K562 (cell line): ENCODE measurements at regions not wholly inside any gene's neighbourhood (a gene's known extent, or its start where the extent isn't known, plus 50 kb on each side); places are given as distances from the start of the nearest gene placed in this dataset.
A peak's percentile ranks its signal among the peaks of the same experiment; 100 is the strongest.

Source experiments
- ATAC-seq: fragments of 200-7000 bp; cut with Tn5 transposase; 3 replicates; pipeline ENCODE4 v1.9.1; 2020; ENCODE audit warnings: moderate library complexity
- BruUV-seq: library from RNA; stranded (reverse); fragments of 400-500 nt; replicated peaks from 2 replicates; lab custom pipeline; 2021; lab: Mats Ljungman, UMichigan
- CTCF ChIA-PET: fragments of 300-600 bp; formaldehyde crosslinking; extraction: SDS; loops from one replicate; lab custom pipeline; 2021; ENCODE audit warnings: low intra/inter-chr PET ratio; lab: Yijun Ruan, JAX
- POLR2A ChIA-PET: fragments of 300-600, 350-650 bp; sonication (Branson Sonifier 250); formaldehyde crosslinking; extraction: SDS; loops from one replicate; lab custom pipeline; 2021; ENCODE audit warnings: antibody characterized with exemption, inconsistent platforms; lab: Yijun Ruan, JAX
- DNase-seq, 4 experiments: peaks; one replicate each; pipeline versions ENCODE4 v3.0.0 to v3.0.0-alpha.2; 2011 to 2018; ENCODE audit warnings: low spot score in 3 of 4, mixed read lengths in 3 of 4; ENCODE audit errors: extremely low read depth in 1 of 4
- FAIRE-seq: peaks from 2 replicates; lab custom pipeline; 2011; peaks lifted over from hg19 to GRCh38; lab: Jason Lieb, UNC
- H2AFZ ChIP-seq: 2 replicates; pipeline ENCODE4 v1.6.0; 2011; ENCODE audit warnings: low read depth, low read length, control low read depth, inconsistent platforms
- H3K27ac ChIP-seq: fragments of 200-600 bp; 3 replicates; pipeline ENCODE4 v1.8.0; 2011; ENCODE audit warnings: low read depth, mild to moderate bottlenecking, control low read depth, inconsistent platforms, low read length, moderate library complexity, mixed read lengths; ENCODE audit errors: extremely low read depth
- H3K27me3 ChIP-seq, 2 experiments: fragments of 300-600 bp in 1 of 2; 2 replicates in 1 of 2; 3 replicates in 1 of 2; pipeline versions ENCODE4 v1.6.0 to v1.8.0; 2011; ENCODE audit warnings: inconsistent platforms in 2 of 2, low read length in 2 of 2, mild to moderate bottlenecking in 1 of 2, mixed read lengths in 1 of 2, moderate library complexity in 1 of 2; ENCODE audit not compliant: control insufficient read depth in 2 of 2, insufficient read depth in 2 of 2
- H3K36me3 ChIP-seq: fragments of 300-600 bp; 3 replicates; pipeline ENCODE4 v1.8.0; 2011; ENCODE audit warnings: mild to moderate bottlenecking, low read length, inconsistent platforms; ENCODE audit not compliant: control insufficient read depth, insufficient read depth
- H3K4me1 ChIP-seq, 2 experiments: fragments of 200-600 bp in 1 of 2; replicated peaks in 1 of 2; 2 replicates in 1 of 2; 3 replicates in 1 of 2; pipeline versions ENCODE4 v1.5.1 to v1.8.0; 2011; ENCODE audit warnings: inconsistent platforms in 2 of 2, low read length in 2 of 2, mild to moderate bottlenecking in 1 of 2, mixed read lengths in 1 of 2, moderate library complexity in 1 of 2; ENCODE audit not compliant: control insufficient read depth in 2 of 2, insufficient read depth in 2 of 2
- H3K4me2 ChIP-seq: 2 replicates; pipeline ENCODE4 v1.6.1; 2011; ENCODE audit warnings: low read length, control low read depth, inconsistent platforms, mixed read lengths; ENCODE audit not compliant: insufficient read depth
- H3K4me3 ChIP-seq: fragments of 200-600 bp; sonication (generic), shearing (Covaris generic); 2 replicates; pipeline ENCODE4 v1.5.1; 2016; ENCODE audit warnings: control low read depth, inconsistent platforms
- H3K79me2 ChIP-seq: fragments of 200-600 bp; 3 replicates; pipeline ENCODE4 v1.8.0; 2011; ENCODE audit warnings: low read length, inconsistent platforms; ENCODE audit not compliant: control insufficient read depth, insufficient read depth
- H3K9ac ChIP-seq, 2 experiments: 2 replicates each; pipeline versions ENCODE4 v1.6.0 to v1.6.1; 2011; ENCODE audit warnings: low read depth in 2 of 2, low read length in 2 of 2, control low read depth in 1 of 2, inconsistent platforms in 1 of 2, mild to moderate bottlenecking in 1 of 2, mixed read lengths in 1 of 2; ENCODE audit not compliant: insufficient read depth in 1 of 2
- H3K9me1 ChIP-seq: one replicate; pipeline ENCODE4 v1.6.0; 2011; ENCODE audit warnings: inconsistent platforms, mild to moderate bottlenecking, low read length, moderate library complexity; ENCODE audit not compliant: control insufficient read depth, insufficient read depth
- H3K9me3 ChIP-seq: replicated peaks from 2 replicates; pipeline ENCODE4 v1.5.1; 2011; ENCODE audit warnings: low read depth, low read length, inconsistent platforms; ENCODE audit not compliant: control insufficient read depth, insufficient read depth
- H4K20me1 ChIP-seq: replicated peaks from 2 replicates; pipeline ENCODE4 v1.6.1; 2011; ENCODE audit warnings: low read length, inconsistent platforms, mixed read lengths; ENCODE audit not compliant: control insufficient read depth, insufficient read depth
- BCOR ChIP-seq: fragments of 450-650 bp; IDR thresholded peaks from 2 replicates; pipeline ENCODE4 v1.6.1; 2016
- CCAR2 ChIP-seq: fragments of 200-400 bp; formaldehyde crosslinking; IDR thresholded peaks from 2 replicates; pipeline ENCODE4 v1.6.1; 2017; ENCODE audit warnings: mild to moderate bottlenecking, low read depth, low read length
- HLTF ChIP-seq: fragments of 450-650 bp; IDR thresholded peaks from 2 replicates; pipeline ENCODE4 v1.6.1; 2016
- MAFF ChIP-seq: IDR thresholded peaks from 2 replicates; pipeline ENCODE4 v1.6.1; 2012; ENCODE audit warnings: low read length, improper control_type of control experiment
- POLR2AphosphoS5 ChIP-seq: IDR thresholded peaks from 2 replicates; pipeline ENCODE4 v1.6.1; 2011; ENCODE audit warnings: mild to moderate bottlenecking, low read depth, low read length, moderate library complexity; ENCODE audit not compliant: control insufficient read depth, insufficient read depth
- POLR3A ChIP-seq: IDR thresholded peaks from 2 replicates; pipeline ENCODE4 v1.6.1; 2011; ENCODE audit warnings: borderline replicate concordance, mild to moderate bottlenecking, moderate library complexity; ENCODE audit not compliant: insufficient read length, insufficient read depth; ENCODE audit errors: extremely low read depth
- TGIF2 ChIP-seq: sonication (generic); formaldehyde crosslinking; IDR thresholded peaks from 2 replicates; pipeline ENCODE4 v1.8.1; 2022; ENCODE audit warnings: mild to moderate bottlenecking, missing genetic modification reagents, moderate library complexity
- ZNF263 ChIP-seq: sonication (generic); formaldehyde crosslinking; IDR thresholded peaks from 2 replicates; pipeline ENCODE4 v1.8.0; 2022; ENCODE audit warnings: mild to moderate bottlenecking, missing genetic modification reagents, borderline replicate concordance
- ZNF316 ChIP-seq: fragments of 450-650 bp; IDR thresholded peaks from 2 replicates; pipeline ENCODE4 v1.6.1; 2016
- WGBS: fragments of 100-300 bp; shearing (Covaris generic); methylation state at CpG from one replicate; pipeline ENCODE4 v1.1.6; 2016; ENCODE audit warnings: low coverage, mixed read lengths; ENCODE audit not compliant: insufficient coverage; ENCODE audit errors: missing lambda C conversion rate; 5-methylcytosine and 5-hydroxymethylcytosine counted together
- in situ Hi-C: fragments of 300-500 bp; cut with MboI; formaldehyde crosslinking; loops from 4 replicates; pipeline ENCODE4 v1.15.0; 2018; ENCODE audit warnings: inconsistent platforms, mixed read lengths
- intact Hi-C: fragments of 100-400 bp; cut with micrococcal nuclease; formaldehyde crosslinking; loops from 2 replicates; pipeline ENCODE4 v1.14.2; 2022
- TF ChIP-seq, protein P1 (sequence below): fragments of 450-650 bp; formaldehyde crosslinking; IDR thresholded peaks from 2 replicates; pipeline ENCODE4 v1.4.0; 2022; ENCODE audit warnings: mild to moderate bottlenecking, moderate library complexity
- TF ChIP-seq, protein P2 (sequence below): fragments of 250-450 bp; sonication (Bioruptor Pico); IDR thresholded peaks from 2 replicates; pipeline ENCODE4 v1.8.0; 2021; ENCODE audit warnings: moderate library complexity, mild to moderate bottlenecking, inconsistent platforms
- TF ChIP-seq, protein P3 (sequence below): fragments of 250-450 bp; sonication (Bioruptor Pico); IDR thresholded peaks from 2 replicates; pipeline ENCODE4 v1.4.0; 2020
- TF ChIP-seq, protein P4 (sequence below): fragments of 250-450 bp; sonication (Bioruptor Pico); IDR thresholded peaks from 2 replicates; pipeline ENCODE4 v1.4.0; 2020

DNA sequence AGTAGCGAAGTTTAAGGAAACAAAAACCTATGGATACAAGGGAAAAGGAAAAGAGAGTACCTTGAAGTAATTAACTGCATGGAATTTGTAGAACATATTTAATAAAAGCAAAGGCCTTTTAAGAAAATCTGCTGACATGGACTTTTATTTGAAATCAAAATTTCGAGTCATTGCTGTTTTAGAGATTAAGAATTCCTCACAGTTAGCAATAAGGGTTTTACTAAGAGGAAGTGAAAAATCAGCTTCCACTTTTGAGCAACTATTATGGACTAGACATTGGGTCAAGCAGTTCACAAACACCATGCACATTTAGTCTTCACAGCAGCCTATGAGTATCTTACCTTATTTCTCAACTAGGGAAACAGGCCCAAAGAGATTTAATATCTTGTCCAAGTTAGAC lies 876.3 kb downstream of the BCL11A start (continued):
- TF ChIP-seq, protein P1, sequence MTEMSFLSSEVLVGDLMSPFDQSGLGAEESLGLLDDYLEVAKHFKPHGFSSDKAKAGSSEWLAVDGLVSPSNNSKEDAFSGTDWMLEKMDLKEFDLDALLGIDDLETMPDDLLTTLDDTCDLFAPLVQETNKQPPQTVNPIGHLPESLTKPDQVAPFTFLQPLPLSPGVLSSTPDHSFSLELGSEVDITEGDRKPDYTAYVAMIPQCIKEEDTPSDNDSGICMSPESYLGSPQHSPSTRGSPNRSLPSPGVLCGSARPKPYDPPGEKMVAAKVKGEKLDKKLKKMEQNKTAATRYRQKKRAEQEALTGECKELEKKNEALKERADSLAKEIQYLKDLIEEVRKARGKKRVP, result no peak
- TF ChIP-seq MAFF (peak; percentile 78), ZNF316 (peak; percentile 81), ZNF263 (CRISPR knock-in tag) (no peak), HLTF (no peak), POLR3A (no peak)
- TF ChIP-seq, protein P2, sequence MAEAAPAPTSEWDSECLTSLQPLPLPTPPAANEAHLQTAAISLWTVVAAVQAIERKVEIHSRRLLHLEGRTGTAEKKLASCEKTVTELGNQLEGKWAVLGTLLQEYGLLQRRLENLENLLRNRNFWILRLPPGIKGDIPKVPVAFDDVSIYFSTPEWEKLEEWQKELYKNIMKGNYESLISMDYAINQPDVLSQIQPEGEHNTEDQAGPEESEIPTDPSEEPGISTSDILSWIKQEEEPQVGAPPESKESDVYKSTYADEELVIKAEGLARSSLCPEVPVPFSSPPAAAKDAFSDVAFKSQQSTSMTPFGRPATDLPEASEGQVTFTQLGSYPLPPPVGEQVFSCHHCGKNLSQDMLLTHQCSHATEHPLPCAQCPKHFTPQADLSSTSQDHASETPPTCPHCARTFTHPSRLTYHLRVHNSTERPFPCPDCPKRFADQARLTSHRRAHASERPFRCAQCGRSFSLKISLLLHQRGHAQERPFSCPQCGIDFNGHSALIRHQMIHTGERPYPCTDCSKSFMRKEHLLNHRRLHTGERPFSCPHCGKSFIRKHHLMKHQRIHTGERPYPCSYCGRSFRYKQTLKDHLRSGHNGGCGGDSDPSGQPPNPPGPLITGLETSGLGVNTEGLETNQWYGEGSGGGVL (CRISPR knock-in tag), result no peak

DNA sequence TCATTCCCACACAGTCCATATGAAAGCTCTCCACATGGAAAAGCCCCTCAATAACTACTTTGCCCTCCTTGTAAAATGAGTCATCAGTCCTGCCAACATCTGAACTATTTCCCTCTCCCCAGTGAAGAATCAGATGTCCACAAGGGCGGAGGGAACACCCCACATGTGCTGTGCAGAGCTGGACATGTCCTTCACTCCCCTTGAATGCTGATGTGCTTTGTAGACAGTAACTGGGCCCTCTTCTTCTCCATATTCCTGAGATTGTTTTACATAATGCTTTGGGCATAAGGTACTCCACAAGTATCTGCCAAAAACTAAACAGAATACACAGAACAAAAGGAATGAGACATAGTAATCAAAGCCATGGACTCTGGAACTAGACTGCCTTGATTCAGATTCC lies 879.4 kb downstream of the BCL11A start:
- Histone ChIP-seq H3K79me2 (no peaks in the 10 kb centered on the region), H3K9me1 (no peaks in the 10 kb centered on the region), H3K4me2 (no peak overlapping the region), H3K4me1 (no peaks in the 10 kb centered on the region), H3K27ac (no peak overlapping the region), H2AFZ (no peak overlapping the region), H3K9me3 (no peaks in the 10 kb centered on the region), H4K20me1 (no peaks in the 10 kb centered on the region), H3K36me3 (no peaks in the 10 kb centered on the region), H3K9ac (no peak overlapping the region)
- BruUV-seq, result no TSS peak
- no peak for DNase-seq
- FAIRE-seq, result no peak
- intact Hi-C loops, result no loop called here
- ATAC-seq, result no peak
- POLR2A ChIA-PET, result no interaction called here
- WGBS, result 0% methylated on average over 1 of the region's 1 CpG
- TF ChIP-seq BCOR (no peak), POLR2AphosphoS5 (no peak), TGIF2 (CRISPR knock-in tag) (no peak), CCAR2 (no peak)
- TF ChIP-seq, protein P3, sequence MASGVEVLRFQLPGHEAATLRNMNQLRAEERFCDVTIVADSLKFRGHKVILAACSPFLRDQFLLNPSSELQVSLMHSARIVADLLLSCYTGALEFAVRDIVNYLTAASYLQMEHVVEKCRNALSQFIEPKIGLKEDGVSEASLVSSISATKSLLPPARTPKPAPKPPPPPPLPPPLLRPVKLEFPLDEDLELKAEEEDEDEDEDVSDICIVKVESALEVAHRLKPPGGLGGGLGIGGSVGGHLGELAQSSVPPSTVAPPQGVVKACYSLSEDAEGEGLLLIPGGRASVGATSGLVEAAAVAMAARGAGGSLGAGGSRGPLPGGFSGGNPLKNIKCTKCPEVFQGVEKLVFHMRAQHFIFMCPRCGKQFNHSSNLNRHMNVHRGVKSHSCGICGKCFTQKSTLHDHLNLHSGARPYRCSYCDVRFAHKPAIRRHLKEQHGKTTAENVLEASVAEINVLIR (CRISPR knock-in tag), result no peak
- TF ChIP-seq, protein P4, sequence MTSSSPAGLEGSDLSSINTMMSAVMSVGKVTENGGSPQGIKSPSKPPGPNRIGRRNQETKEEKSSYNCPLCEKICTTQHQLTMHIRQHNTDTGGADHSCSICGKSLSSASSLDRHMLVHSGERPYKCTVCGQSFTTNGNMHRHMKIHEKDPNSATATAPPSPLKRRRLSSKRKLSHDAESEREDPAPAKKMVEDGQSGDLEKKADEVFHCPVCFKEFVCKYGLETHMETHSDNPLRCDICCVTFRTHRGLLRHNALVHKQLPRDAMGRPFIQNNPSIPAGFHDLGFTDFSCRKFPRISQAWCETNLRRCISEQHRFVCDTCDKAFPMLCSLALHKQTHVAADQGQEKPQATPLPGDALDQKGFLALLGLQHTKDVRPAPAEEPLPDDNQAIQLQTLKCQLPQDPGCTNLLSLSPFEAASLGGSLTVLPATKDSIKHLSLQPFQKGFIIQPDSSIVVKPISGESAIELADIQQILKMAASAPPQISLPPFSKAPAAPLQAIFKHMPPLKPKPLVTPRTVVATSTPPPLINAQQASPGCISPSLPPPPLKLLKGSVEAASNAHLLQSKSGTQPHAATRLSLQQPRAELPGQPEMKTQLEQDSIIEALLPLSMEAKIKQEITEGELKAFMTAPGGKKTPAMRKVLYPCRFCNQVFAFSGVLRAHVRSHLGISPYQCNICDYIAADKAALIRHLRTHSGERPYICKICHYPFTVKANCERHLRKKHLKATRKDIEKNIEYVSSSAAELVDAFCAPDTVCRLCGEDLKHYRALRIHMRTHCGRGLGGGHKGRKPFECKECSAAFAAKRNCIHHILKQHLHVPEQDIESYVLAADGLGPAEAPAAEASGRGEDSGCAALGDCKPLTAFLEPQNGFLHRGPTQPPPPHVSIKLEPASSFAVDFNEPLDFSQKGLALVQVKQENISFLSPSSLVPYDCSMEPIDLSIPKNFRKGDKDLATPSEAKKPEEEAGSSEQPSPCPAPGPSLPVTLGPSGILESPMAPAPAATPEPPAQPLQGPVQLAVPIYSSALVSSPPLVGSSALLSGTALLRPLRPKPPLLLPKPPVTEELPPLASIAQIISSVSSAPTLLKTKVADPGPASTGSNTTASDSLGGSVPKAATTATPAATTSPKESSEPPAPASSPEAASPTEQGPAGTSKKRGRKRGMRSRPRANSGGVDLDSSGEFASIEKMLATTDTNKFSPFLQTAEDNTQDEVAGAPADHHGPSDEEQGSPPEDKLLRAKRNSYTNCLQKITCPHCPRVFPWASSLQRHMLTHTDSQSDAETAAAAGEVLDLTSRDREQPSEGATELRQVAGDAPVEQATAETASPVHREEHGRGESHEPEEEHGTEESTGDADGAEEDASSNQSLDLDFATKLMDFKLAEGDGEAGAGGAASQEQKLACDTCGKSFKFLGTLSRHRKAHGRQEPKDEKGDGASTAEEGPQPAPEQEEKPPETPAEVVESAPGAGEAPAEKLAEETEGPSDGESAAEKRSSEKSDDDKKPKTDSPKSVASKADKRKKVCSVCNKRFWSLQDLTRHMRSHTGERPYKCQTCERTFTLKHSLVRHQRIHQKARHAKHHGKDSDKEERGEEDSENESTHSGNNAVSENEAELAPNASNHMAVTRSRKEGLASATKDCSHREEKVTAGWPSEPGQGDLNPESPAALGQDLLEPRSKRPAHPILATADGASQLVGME, result no peak
- TF ChIP-seq, all 486 proteins: peak for 0
- Histone ChIP-seq H3K27me3 (no peaks in the 10 kb centered on the region), H3K4me3 (no peak overlapping the region)
- in situ Hi-C loops, result no loop called here
- CTCF ChIA-PET, result no interaction called here
